ENCODE measurements at regions not wholly inside any gene's neighbourhood (a gene's known extent, or its start where the extent isn't known, plus 50 kb on each side); places are given as distances from the start of the nearest gene placed in this dataset.

DNA sequence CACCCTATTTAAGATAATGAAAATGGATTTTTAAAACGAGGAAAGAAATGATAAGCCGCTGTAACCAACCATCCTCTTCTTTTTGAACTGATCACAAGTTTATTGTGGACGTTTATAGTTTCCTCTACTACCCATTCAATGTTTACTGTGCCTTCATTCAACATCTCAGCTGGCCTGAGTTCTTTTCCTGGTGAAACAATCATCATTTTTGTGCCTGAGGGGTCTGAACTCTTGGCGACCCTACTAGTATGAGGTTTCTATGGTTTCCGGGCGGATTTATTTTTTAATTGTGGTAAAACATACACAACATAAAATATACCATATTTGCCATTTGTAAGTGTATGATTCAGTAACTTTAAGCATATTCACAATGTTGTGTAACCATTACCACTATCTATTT, 100.7 kb downstream of the SPRY1 start:
- DNase-seq (ENCODE audit: low read depth, low spot score) = no peak

DNA sequence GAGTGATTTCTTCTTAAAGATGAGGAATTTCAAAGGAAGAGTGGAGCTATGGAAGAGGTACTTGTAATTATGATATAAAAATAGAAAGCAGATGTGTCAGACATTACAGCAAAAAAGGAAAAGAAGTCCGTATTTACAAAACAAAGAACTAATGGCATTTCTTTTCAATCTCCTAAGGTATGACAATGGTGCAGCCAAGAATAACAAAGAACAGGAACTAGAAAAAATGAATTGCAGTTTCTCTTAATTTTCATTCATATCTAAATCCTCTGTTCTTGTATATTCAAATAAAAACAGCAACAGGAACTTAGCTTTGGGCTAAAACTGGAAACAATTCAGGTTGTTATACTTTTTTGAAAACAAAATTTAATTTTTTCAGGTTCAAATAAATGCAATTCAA, 105.1 kb downstream of the SPRY1 start:
- DNase-seq (ENCODE audit: low read depth, low spot score) = no peak

- no peak for DNase-seq (ENCODE audit: low read depth, low spot score)
Measured at GRCh38 chr4:123503698-123504363, 107.2 kb downstream of the SPRY1 start.

GRCh38 chr4:123505095-123506010, 108.8 kb downstream of the SPRY1 start:
- no peak for DNase-seq (ENCODE audit: low read depth, low spot score)

GRCh38 chr4:123506011-123506695, 109.6 kb downstream of the SPRY1 start:
- no peak for DNase-seq (ENCODE audit: low read depth, low spot score)

DNA sequence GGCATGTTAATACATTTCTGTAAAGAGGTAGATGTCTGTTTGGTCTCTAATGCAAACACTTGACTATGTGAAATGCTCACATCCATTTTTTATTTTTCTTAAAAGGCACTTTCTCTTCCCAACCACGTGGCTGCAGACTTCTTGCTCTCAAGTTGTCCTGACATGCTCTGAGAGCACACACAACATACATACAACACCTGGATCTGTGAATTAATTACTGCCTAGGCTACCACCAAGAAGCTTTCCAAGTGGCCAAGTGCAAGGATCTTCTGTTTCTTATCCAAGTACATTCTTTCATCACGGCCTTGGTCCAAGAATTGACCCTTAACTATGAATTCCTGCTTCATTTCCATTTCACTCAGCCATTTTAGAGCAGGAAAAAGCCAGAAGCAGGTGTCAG, 110.8 kb downstream of the SPRY1 start:
- DNase-seq (ENCODE audit: low read depth, low spot score) = no peak

DNA sequence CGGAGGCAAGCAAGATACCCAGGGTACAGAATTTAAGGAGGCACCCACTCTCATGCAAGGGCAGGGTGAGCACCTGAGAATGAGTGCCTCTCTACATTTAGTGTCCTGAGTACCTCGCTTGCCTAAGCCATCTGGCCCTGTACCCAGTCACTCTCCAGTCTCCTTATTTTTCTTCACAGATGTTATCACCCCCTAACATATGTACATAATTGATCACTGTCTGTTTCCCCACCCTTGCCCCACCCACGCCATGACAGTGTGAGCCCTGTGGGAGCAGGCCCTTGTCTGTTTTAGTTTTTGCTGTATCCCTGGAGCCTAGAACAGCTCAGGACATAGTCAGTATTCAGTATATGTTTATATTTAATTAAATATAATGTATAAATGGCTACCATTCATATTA, 113.6 kb downstream of the SPRY1 start:
- no peak for DNase-seq (ENCODE audit: low read depth, low spot score)

GRCh38 chr4:123510659-123511058, 114.1 kb downstream of the SPRY1 start:
- no peak for DNase-seq (ENCODE audit: low read depth, low spot score)

- DNase-seq (ENCODE audit: low read depth, low spot score) = no peak
Measured at GRCh38 chr4:123516576-123516975, 120.0 kb downstream of the SPRY1 start.

- no peak for DNase-seq (ENCODE audit: low read depth, low spot score)
Measured at GRCh38 chr4:123517176-123517575, 120.6 kb downstream of the SPRY1 start.

DNA sequence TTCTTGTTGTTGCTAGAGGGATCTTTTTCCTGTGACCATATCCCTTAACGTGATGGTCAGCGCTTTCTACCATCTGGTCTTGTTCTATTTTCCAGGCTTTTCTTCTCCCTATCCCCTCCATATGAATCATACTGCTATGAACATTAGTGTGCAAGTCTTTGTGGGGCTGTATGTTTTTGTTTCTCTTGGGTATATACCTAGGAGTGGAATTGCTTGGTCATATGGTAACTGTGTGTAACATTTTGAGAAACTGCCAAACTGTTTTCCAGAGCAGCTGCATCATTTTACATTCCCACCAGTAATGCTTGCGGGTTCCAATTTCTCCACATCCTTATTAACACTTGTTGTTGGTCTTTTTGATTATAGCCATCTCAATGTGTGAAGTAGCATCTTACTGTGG, 121.4 kb downstream of the SPRY1 start:
- no peak for DNase-seq (ENCODE audit: low read depth, low spot score)

GRCh38 chr4:123520325-123520724, 123.7 kb downstream of the SPRY1 start:
- no peak for DNase-seq (ENCODE audit: low read depth, low spot score)

DNA sequence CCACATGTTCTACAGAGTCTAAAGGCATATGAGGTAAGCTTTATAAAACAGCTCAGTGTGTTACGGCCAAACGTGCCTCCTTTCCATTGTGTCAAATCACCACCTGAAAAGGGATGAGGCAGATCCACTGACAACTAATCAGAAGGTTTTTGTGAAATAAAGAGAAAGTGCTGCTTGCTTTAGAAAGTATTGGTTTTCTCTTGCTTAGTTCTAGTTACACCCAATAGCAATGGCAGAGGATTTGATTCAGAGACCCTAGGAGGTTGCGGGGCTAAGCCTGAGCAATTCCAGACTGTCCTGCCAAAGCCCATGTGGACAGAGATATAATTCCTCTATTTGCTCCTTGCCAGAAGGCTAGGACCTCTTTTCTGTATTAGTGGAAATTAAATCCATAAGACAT, 125.5 kb downstream of the SPRY1 start:
- DNase-seq (ENCODE audit: low read depth, low spot score) = no peak

GRCh38 chr4:123522646-123523045, 126.1 kb downstream of the SPRY1 start:
- DNase-seq (ENCODE audit: low read depth, low spot score) = no peak

- no peak for DNase-seq (ENCODE audit: low read depth, low spot score)
Measured at GRCh38 chr4:123524958-123525628, 128.5 kb downstream of the SPRY1 start.

DNA sequence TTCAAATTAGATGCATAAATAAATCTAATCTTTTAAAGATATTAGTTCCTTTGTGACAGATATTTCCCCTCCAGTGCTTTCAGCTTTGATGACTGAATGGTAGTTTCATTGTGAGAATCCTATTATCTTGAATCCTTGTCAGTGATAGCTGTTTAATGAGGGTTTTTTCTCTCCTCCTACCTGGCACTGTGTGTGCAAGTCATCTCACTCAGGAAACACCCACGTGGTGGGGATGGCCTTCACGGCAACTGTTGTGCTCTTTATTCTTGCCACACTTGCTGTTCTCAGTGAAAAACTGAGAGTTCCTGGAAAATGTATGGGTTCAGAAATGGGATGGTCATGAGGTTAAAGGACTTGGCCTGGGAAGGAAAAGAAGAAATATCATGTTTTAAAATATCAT, 129.9 kb downstream of the SPRY1 start:
- no peak for DNase-seq (ENCODE audit: low read depth, low spot score)

DNA sequence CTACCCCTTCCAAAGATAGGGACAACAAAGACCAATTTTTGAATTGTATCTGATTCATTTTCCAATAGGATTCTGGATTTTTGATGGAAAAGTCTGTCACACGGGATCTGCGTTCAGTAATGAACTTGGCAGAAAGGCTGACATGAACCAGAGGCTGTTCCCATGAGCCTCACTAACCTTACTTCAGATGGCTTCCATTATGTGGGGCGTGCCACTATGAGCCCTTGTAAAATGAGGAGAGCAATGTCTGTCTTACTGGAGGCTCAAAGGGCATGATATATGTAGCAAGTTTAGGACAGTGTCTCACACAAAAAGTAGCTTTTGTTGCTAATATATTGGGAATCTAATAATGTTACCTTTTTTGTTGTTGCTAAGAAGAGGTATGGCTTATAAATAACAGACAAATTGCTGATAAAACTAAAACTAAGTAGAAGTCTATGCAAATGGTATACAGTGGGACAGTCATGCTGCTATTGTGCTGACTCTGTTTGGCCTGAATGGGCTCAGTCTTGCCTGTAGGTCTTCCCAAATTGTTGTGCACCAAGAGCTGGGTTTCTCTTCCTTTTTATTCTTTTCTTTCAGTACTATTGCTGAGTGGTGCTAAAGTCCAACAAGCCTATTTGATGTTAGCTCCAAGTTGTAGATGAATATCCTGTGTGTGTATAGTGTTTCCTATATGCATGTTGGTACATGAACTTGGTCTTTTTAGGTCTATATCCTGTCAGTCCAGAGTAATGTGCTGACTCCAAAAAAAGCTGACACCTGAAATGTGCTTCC, 132.1 kb downstream of the SPRY1 start:
- no peak for DNase-seq (ENCODE audit: low read depth, low spot score)

DNA sequence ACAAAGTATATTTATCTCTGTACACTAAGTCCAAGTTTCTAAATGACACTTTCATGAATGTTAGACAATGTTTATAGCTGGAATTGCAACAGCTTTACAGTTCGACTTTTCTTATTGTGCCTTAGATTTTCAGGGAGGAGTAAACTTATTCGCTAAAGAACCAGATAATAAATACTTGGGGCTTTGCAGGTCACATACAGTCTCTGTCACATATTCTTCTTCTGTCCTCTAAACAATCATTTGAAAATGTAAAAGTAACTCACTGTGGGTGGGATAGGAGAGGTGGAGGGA, 132.6 kb downstream of the SPRY1 start:
- no peak for DNase-seq (ENCODE audit: low read depth, low spot score)

GRCh38 chr4:123530357-123530756, 133.8 kb downstream of the SPRY1 start:
- no peak for DNase-seq (ENCODE audit: low read depth, low spot score)

DNA sequence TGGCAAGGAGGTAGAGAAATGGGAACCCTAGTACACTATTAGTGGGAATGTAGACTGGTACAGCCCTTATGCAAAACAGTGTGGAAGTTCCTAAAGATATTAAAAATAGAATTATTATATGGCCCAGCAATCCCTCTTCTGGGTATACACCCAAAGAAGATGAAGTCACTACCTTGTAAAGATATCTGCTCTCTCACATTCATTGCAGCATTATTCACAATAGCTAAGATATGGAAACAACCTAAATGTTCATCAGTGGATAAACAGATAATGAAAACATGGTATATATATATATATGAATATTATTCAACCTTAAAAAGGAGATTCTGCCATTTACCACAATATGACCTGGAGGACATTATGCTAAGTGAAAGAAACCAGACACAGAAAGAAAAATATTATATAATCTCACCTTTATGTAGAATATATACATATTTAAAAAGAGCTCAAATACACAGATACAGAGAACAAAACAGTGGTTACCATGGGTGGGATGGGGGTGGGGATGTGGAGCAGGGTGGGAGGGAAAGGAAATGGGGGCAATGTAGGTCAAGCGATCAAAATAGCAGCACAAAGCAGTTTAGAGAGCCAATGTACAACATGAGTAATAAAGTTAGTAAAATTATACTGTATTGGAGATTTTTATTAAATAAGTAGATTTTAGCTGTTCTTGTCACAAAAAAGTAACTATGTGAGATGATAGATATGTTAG, 138.6 kb downstream of the SPRY1 start:
- DNase-seq (ENCODE audit: low read depth, low spot score) = no peak

- no peak for DNase-seq (ENCODE audit: low read depth, low spot score)
Measured at GRCh38 chr4:123536225-123536624, 139.6 kb downstream of the SPRY1 start.

Data from activated naive CD8-positive, alpha-beta T cell treated with anti-CD3 and anti-CD28 coated beads, Interleukin-2, amount 50 U/mL, for 16 hours (primary cell).